MM.1S (cell line): ENCODE measurements at regions not wholly inside any gene's neighbourhood (a gene's known extent, or its start where the extent isn't known, plus 50 kb on each side); places are given as distances from the start of the nearest gene placed in this dataset.

Source experiments
- CTCF ChIP-seq: fragments of 300-600 bp; sonication (generic); IDR thresholded peaks from 2 replicates; pipeline ENCODE4 v1.5.1; 2016; ENCODE audit warnings: antibody characterized with exemption, low read length, mixed read lengths
- EZH2 ChIP-seq: fragments of 300-600 bp; sonication (generic); optimal IDR thresholded peaks from 2 replicates; pipeline ENCODE3; 2017; ENCODE audit warnings: low read depth, mild to moderate bottlenecking, antibody characterized with exemption, low read length, mixed read lengths

GRCh38 chr2:146990311-146991054 is 854.3 kb upstream of the ACVR2A start:
- no peak for TF ChIP-seq EZH2
- TF ChIP-seq CTCF: no peak
